H9 (cell line): ENCODE measurements at regions not wholly inside any gene's neighbourhood (a gene's known extent, or its start where the extent isn't known, plus 50 kb on each side); places are given as distances from the start of the nearest gene placed in this dataset.

Source experiments
- DNase-seq: peaks from one replicate; pipeline ENCODE4 v3.0.0-alpha.2; 2017
- H2AFZ ChIP-seq: one replicate; pipeline ENCODE4 v1.6.1; 2013; ENCODE audit warnings: mild to moderate bottlenecking, low read length, control low read depth, moderate library complexity
- H2AK5ac ChIP-seq: 2 replicates; pipeline ENCODE4 v1.6.1; 2013; ENCODE audit warnings: low read length, control low read depth, mixed read lengths; ENCODE audit not compliant: insufficient read length
- H2BK120ac ChIP-seq: one replicate; pipeline ENCODE4 v1.6.1; 2013; ENCODE audit warnings: low read depth, mild to moderate bottlenecking, low read length, control low read depth, inconsistent platforms; ENCODE audit not compliant: poor library complexity, severe bottlenecking
- H2BK12ac ChIP-seq: 2 replicates; pipeline ENCODE4 v1.6.1; 2013; ENCODE audit warnings: low read length, control low read depth, mixed read lengths, low read depth; ENCODE audit not compliant: insufficient read length
- H2BK15ac ChIP-seq: 2 replicates; pipeline ENCODE4 v1.6.1; 2013; ENCODE audit warnings: low read depth, low read length, control low read depth
- H2BK20ac ChIP-seq: one replicate; pipeline ENCODE4 v1.6.1; 2013; ENCODE audit warnings: low read depth, mild to moderate bottlenecking, low read length, control low read depth, inconsistent platforms; ENCODE audit not compliant: poor library complexity, severe bottlenecking
- H2BK5ac ChIP-seq: 2 replicates; pipeline ENCODE4 v1.6.1; 2013; ENCODE audit warnings: low read length, control low read depth, mixed read lengths; ENCODE audit not compliant: insufficient read length
- H3K14ac ChIP-seq: 2 replicates; pipeline ENCODE4 v1.6.1; 2013; ENCODE audit warnings: low read length, control low read depth; ENCODE audit not compliant: insufficient read depth
- H3K18ac ChIP-seq: 2 replicates; pipeline ENCODE4 v1.6.1; 2013; ENCODE audit warnings: low read depth, mild to moderate bottlenecking, mixed read lengths, low read length, control low read depth; ENCODE audit not compliant: insufficient read length
- H3K23ac ChIP-seq: 2 replicates; pipeline ENCODE4 v1.6.1; 2013; ENCODE audit warnings: low read length, control low read depth, mixed read lengths, low read depth; ENCODE audit not compliant: insufficient read length
- H3K23me2 ChIP-seq: 2 replicates; pipeline ENCODE4 v1.6.1; 2013; ENCODE audit warnings: low read depth, mild to moderate bottlenecking, mixed read lengths, low read length, control low read depth; ENCODE audit not compliant: insufficient read length, poor library complexity, severe bottlenecking
- H3K27ac ChIP-seq: 2 replicates; pipeline ENCODE4 v1.5.1; 2013; ENCODE audit warnings: low read length, control low read depth, mixed read lengths, low read depth; ENCODE audit not compliant: insufficient read length
- H3K27me3 ChIP-seq: 2 replicates; pipeline ENCODE4 v1.6.1; 2013; ENCODE audit warnings: low read length, control low read depth, inconsistent platforms; ENCODE audit not compliant: insufficient read depth
- H3K4ac ChIP-seq: 2 replicates; pipeline ENCODE4 v1.6.1; 2013; ENCODE audit warnings: low read depth, mild to moderate bottlenecking, control low read depth, inconsistent platforms, low read length, moderate library complexity
- H3K4me1 ChIP-seq: 2 replicates; pipeline ENCODE4 v1.6.1; 2013; ENCODE audit warnings: low read length, control low read depth, inconsistent platforms; ENCODE audit not compliant: insufficient read depth
- H3K4me2 ChIP-seq: 2 replicates; pipeline ENCODE4 v1.6.1; 2013; ENCODE audit warnings: low read length, control low read depth, mixed read lengths; ENCODE audit not compliant: insufficient read length, insufficient read depth
- H3K56ac ChIP-seq: 2 replicates; pipeline ENCODE4 v1.6.1; 2013; ENCODE audit warnings: low read depth, mild to moderate bottlenecking, mixed read lengths, low read length, control low read depth; ENCODE audit not compliant: insufficient read length
- H3K79me1 ChIP-seq: 2 replicates; pipeline ENCODE4 v1.6.1; 2013; ENCODE audit warnings: low read depth, mild to moderate bottlenecking, moderate library complexity, low read length, control low read depth, inconsistent platforms; ENCODE audit not compliant: insufficient read depth, poor library complexity, severe bottlenecking
- H3K79me2 ChIP-seq: 2 replicates; pipeline ENCODE4 v1.6.1; 2013; ENCODE audit warnings: low read length, control low read depth, inconsistent platforms; ENCODE audit not compliant: insufficient read depth
- H3K9ac ChIP-seq: 2 replicates; pipeline ENCODE4 v1.6.1; 2013; ENCODE audit warnings: low read length, control low read depth, mixed read lengths; ENCODE audit not compliant: insufficient read length; ENCODE audit errors: extremely low read depth
- H3K9me3 ChIP-seq: one replicate; pipeline ENCODE4 v1.6.1; 2013; ENCODE audit warnings: low read depth, low read length, inconsistent platforms; ENCODE audit not compliant: control insufficient read depth
- H3T11ph ChIP-seq: one replicate; pipeline ENCODE4 v1.6.1; 2013; ENCODE audit warnings: mild to moderate bottlenecking, low read length, control low read depth, inconsistent platforms
- H4K20me1 ChIP-seq: one replicate; pipeline ENCODE4 v1.6.1; 2013; ENCODE audit not compliant: control insufficient read depth, insufficient read length, insufficient read depth
- H4K5ac ChIP-seq: 2 replicates; pipeline ENCODE4 v1.6.1; 2013; ENCODE audit warnings: low read depth, mild to moderate bottlenecking, mixed read lengths, low read length, control low read depth; ENCODE audit not compliant: insufficient read length
- H4K8ac ChIP-seq: replicated peaks from 2 replicates; pipeline ENCODE4 v1.6.1; 2013; ENCODE audit warnings: low read length, control low read depth, mixed read lengths, low read depth; ENCODE audit not compliant: insufficient read length
- H4K91ac ChIP-seq: 2 replicates; pipeline ENCODE4 v1.6.1; 2013; ENCODE audit warnings: low read depth, mild to moderate bottlenecking, moderate library complexity, mixed read lengths, low read length, control low read depth; ENCODE audit not compliant: insufficient read length
- H3K27ac Mint-ChIP-seq, 3 experiments: 2 replicates in 2 of 3; 3 replicates in 1 of 3; pipeline ENCODE4 v1.8.0; 2020 to 2021; ENCODE audit warnings: mixed read lengths in 3 of 3, mild to moderate bottlenecking in 1 of 3, moderate library complexity in 1 of 3
- H3K27me3 Mint-ChIP-seq: 2 replicates; pipeline ENCODE4 v1.8.0; 2021; ENCODE audit warnings: low read depth, mild to moderate bottlenecking, moderate library complexity, mixed read lengths
- H3K36me3 Mint-ChIP-seq, 3 experiments: 2 replicates in 2 of 3; 3 replicates in 1 of 3; pipeline ENCODE4 v1.8.0; 2020 to 2021; ENCODE audit warnings: low read depth in 3 of 3, mixed read lengths in 3 of 3; ENCODE audit not compliant: insufficient read depth in 1 of 3
- H3K4me1 Mint-ChIP-seq, 2 experiments: 2 replicates each; pipeline ENCODE4 v1.8.0; 2020; ENCODE audit warnings: mixed read lengths in 2 of 2
- H3K4me3 Mint-ChIP-seq, 2 experiments: 2 replicates in 1 of 2; 3 replicates in 1 of 2; pipeline ENCODE4 v1.8.0; 2020 to 2021; ENCODE audit warnings: mild to moderate bottlenecking in 2 of 2, mixed read lengths in 2 of 2, moderate library complexity in 1 of 2
- H3K9me3 Mint-ChIP-seq, 2 experiments: 2 replicates in 1 of 2; 3 replicates in 1 of 2; pipeline ENCODE4 v1.8.0; 2020; ENCODE audit warnings: mild to moderate bottlenecking in 2 of 2, mixed read lengths in 2 of 2, moderate library complexity in 1 of 2
- CTCF ChIP-seq: fragments of 200-600 bp; sonication (generic); conservative IDR thresholded peaks from 3 replicates; pipeline ENCODE4 v1.8.0; 2021; ENCODE audit warnings: antibody characterized with exemption, mild to moderate bottlenecking

GRCh38 chr12:81974762-81975161, 215.6 kb upstream of the PPFIA2 start:
- H3K4ac ChIP-seq, result no peak overlapping the region
- Mint-ChIP-seq H3K4me3 (no peak overlapping the region), H3K27me3 (no peaks in the 10 kb centered on the region), H3K4me1 (peaks cover 10 to 14% of the 10 kb centered on the region in 2 experiments), H3K36me3 (0 out of 7 replicates have a peak, but pooled peaks cover 0 to 3% (median 0%) of the 10 kb centered on the region in 3 experiments), H3K9me3 (no peaks in the 10 kb centered on the region; a peak in 3 of 5 replicates), H3K27ac (no peak overlapping the region)
- no peaks in the 10 kb centered on the region for H3K23me2 ChIP-seq
- H4K5ac ChIP-seq, result no peak overlapping the region
- no peaks in the 10 kb centered on the region for H3K27me3 ChIP-seq
- no peaks in the 10 kb centered on the region for H3K79me2 ChIP-seq
- no peak overlapping the region for H2BK5ac ChIP-seq
- no peak overlapping the region for H3T11ph ChIP-seq
- H4K20me1 ChIP-seq, result no peaks in the 10 kb centered on the region
- H2BK20ac ChIP-seq, result no peak overlapping the region
- H4K8ac ChIP-seq, result no peak overlapping the region
- H3K9ac ChIP-seq, result no peak overlapping the region
- no peak overlapping the region for H3K18ac ChIP-seq
- H3K79me1 ChIP-seq, result no peaks in the 10 kb centered on the region
- no peak overlapping the region for H4K91ac ChIP-seq
- no peak overlapping the region for H2AK5ac ChIP-seq
- H3K9me3 ChIP-seq, result no peaks in the 10 kb centered on the region
- no peak overlapping the region for H2BK120ac ChIP-seq
- H2AFZ ChIP-seq, result no peak overlapping the region
- H3K4me2 ChIP-seq, result no peak overlapping the region
- no peak overlapping the region for H3K56ac ChIP-seq
- no peak overlapping the region for H2BK12ac ChIP-seq
- no peak overlapping the region; the same call in 1 of the 2 replicates for H2BK15ac ChIP-seq
- no peaks in the 10 kb centered on the region for H3K4me1 ChIP-seq
- H3K14ac ChIP-seq, result no peak overlapping the region
- DNase-seq, result no peak
- H3K23ac ChIP-seq, result no peak overlapping the region
- H3K27ac ChIP-seq, result no peak overlapping the region
- TF ChIP-seq CTCF, result no peak
